ENCODE measurements at regions not wholly inside any gene's neighbourhood (a gene's known extent, or its start where the extent isn't known, plus 50 kb on each side); places are given as distances from the start of the nearest gene placed in this dataset.

DNA sequence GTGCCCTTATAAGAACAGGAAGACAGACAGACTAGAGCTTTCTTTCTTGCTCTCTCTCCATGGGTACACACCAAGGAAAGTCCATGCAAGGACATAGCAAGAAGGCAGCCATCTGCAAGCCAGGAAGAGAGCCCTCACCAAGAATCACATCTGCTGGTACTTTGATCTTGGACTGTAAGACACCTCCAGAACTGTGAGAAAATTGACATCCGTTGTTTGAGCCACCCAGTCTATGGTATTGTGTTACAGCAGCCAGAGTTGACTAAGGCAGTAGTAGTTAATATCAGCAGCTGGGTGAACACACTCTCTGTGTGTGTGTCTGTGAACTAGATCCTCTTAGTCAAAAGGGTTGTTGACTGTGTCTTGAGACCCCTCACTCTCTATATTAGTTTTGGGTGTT, 53.8 kb upstream of the PPP2R5A start:
- Histone ChIP-seq H3K9me3 (ENCODE audit: control insufficient read depth in 5 of 5, low read length in 5 of 5) (no peaks in the 10 kb centered on the region), H3K4me3 (ENCODE audit: low read depth in 1 of 5, low read length in 5 of 5) (no peak overlapping the region), H3K27ac (ENCODE audit: low read depth, low read length) (no peak overlapping the region), H3K4me1 (ENCODE audit: control insufficient read depth in 5 of 5, insufficient read depth in 5 of 5, low read length in 5 of 5) (peaks cover 0 to 17% (median 9%) of the 10 kb centered on the region in 5 donors), H3K36me3 (ENCODE audit: control insufficient read depth in 5 of 5, insufficient read depth in 5 of 5, low read length in 5 of 5) (no peaks in the 10 kb centered on the region), H3K27me3 (ENCODE audit: control insufficient read depth in 5 of 5, insufficient read depth in 4 of 5, low read length in 5 of 5) (no peaks in the 10 kb centered on the region), H3K9ac (ENCODE audit: low read length in 5 of 5) (no peak overlapping the region)

DNA sequence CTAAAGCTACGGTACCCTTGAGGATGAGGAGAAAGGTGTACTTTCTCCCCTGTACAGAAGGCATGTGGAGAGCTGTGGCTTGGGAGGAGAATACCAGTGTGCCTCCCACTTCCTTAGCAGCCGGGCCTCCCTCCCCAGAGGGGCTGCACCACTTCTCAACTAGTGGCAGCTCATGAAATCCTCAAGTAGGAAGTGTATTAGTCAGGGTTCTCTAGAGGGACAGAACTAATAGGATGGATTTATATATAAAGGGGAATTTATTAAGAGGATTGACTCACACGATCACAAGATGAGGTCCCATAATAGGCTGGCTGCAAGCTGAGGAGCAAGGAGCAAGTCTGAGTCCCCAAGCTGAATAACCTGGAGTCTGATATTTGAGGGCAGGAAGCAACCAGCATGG, 53.1 kb upstream of the PPP2R5A start:
- Histone ChIP-seq H3K4me1 (ENCODE audit: control insufficient read depth in 5 of 5, insufficient read depth in 5 of 5, low read length in 5 of 5) (peaks cover 0 to 11% (median 7%) of the 10 kb centered on the region in 5 donors), H3K9ac (ENCODE audit: low read length in 5 of 5) (no peak overlapping the region), H3K4me3 (ENCODE audit: low read depth in 1 of 5, low read length in 5 of 5) (no peak overlapping the region), H3K9me3 (ENCODE audit: control insufficient read depth in 5 of 5, low read length in 5 of 5) (no peaks in the 10 kb centered on the region), H3K36me3 (ENCODE audit: control insufficient read depth in 5 of 5, insufficient read depth in 5 of 5, low read length in 5 of 5) (no peaks in the 10 kb centered on the region), H3K27ac (ENCODE audit: low read depth, low read length) (no peak overlapping the region), H3K27me3 (ENCODE audit: control insufficient read depth in 5 of 5, insufficient read depth in 4 of 5, low read length in 5 of 5) (no peaks in the 10 kb centered on the region)

DNA sequence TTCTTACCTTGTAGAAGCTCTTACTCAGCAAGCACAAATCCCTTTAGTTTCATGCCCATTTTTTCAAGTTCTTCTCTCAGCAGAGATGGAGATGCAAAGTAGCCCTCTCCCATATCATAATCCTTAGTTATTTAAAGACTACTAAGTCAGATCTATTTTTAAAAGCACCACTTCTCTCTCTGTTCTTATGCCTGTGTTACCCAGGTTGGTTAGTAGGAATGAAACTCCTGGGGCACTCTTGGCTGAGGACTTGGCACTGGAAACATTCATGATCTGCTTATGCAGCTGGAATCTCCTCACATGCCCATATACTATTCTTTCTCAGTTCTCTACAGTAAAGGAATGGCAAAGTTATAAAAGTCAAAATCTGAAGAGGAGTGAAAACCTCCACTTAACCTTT, 51.9 kb upstream of the PPP2R5A start:
- H3K27ac ChIP-seq (ENCODE audit: low read depth, low read length), result no peak overlapping the region
- no peaks in the 10 kb centered on the region for H3K27me3 ChIP-seq (ENCODE audit: control insufficient read depth in 5 of 5, insufficient read depth in 4 of 5, low read length in 5 of 5)
- H3K4me3 ChIP-seq (ENCODE audit: low read depth in 1 of 5, low read length in 5 of 5), result no peak overlapping the region
- no peaks in the 10 kb centered on the region for H3K9me3 ChIP-seq (ENCODE audit: control insufficient read depth in 5 of 5, low read length in 5 of 5)
- H3K4me1 ChIP-seq (ENCODE audit: control insufficient read depth in 5 of 5, insufficient read depth in 5 of 5, low read length in 5 of 5), result peaks cover 0 to 15% (median 10%) of the 10 kb centered on the region in 5 donors
- H3K36me3 ChIP-seq (ENCODE audit: control insufficient read depth in 5 of 5, insufficient read depth in 5 of 5, low read length in 5 of 5), result no peaks in the 10 kb centered on the region
- H3K9ac ChIP-seq (ENCODE audit: low read length in 5 of 5), result no peak overlapping the region

- Histone ChIP-seq H3K4me3 (ENCODE audit: low read depth in 1 of 5, low read length in 5 of 5) (no peak overlapping the region), H3K27me3 (ENCODE audit: control insufficient read depth in 5 of 5, insufficient read depth in 4 of 5, low read length in 5 of 5) (no peaks in the 10 kb centered on the region), H3K36me3 (ENCODE audit: control insufficient read depth in 5 of 5, insufficient read depth in 5 of 5, low read length in 5 of 5) (no peaks in the 10 kb centered on the region), H3K27ac (ENCODE audit: low read depth, low read length) (no peak overlapping the region), H3K9ac (ENCODE audit: low read length in 5 of 5) (peak overlapping the region in 1 of 5 donors; percentile 24), H3K9me3 (ENCODE audit: control insufficient read depth in 5 of 5, low read length in 5 of 5) (no peaks in the 10 kb centered on the region), H3K4me1 (ENCODE audit: control insufficient read depth in 5 of 5, insufficient read depth in 5 of 5, low read length in 5 of 5) (peaks cover 0 to 24% (median 16%) of the 10 kb centered on the region in 5 donors)
These were observed 50.5 kb upstream of the PPP2R5A start for GRCh38 chr1:212234431-212235395.

Data from subcutaneous abdominal adipose tissue (tissue), 5 donors.